ENCODE measurements at regions not wholly inside any gene's neighbourhood (a gene's known extent, or its start where the extent isn't known, plus 50 kb on each side); places are given as distances from the start of the nearest gene placed in this dataset.
"Not testable (repeated sequence)": the region's sequence is repeated elsewhere in the genome, so short reads cannot be mapped to it uniquely, and the experiment has no call there.

DNA sequence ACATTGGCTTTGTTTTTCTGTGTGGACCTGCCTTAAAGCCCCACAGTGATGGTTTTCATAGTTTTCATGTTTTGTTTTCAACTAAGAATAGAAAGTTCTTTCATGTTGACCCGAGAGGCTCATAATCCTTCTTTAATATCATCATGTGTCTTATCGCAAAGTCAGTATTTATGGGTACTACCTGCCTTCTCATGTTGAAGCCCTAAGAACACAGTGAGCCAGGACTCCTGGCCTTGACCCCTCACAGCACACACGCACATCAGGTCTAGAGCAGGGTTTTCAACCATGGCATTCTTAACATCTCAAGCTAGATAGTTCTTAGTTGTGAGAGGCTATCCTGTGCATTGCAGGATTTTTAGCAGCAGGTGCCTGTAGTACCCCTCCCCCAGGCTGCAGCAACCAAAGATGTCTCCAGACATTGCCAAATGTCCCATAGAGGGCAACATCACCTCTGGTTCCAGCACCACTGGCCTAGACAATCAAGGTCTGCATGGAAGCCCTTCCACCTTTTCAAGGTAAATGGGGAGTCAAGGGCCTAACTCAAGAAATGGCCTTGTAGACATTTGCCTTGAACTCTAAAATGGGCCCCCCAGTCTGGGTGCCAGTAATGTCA, 118.3 kb downstream of the MTHFS start:
- DNase-seq (ENCODE audit: low spot score) = no peak
- ATAC-seq (ENCODE audit: low read depth) = no peak
- Histone ChIP-seq H3K4me1 (ENCODE audit: insufficient read depth, poor library complexity, severe bottlenecking) (no peaks in the 10 kb centered on the region), H3K9me3 (ENCODE audit: severe bottlenecking) (no peaks in the 10 kb centered on the region), H3K27me3 (ENCODE audit: insufficient read depth, poor library complexity, severe bottlenecking) (peaks cover 13% of the 10 kb centered on the region), H3K27ac (ENCODE audit: poor library complexity, severe bottlenecking) (no peak overlapping the region), H3K36me3 (ENCODE audit: low read depth) (no peaks in the 10 kb centered on the region), H3K4me3 (ENCODE audit: severe bottlenecking) (no peak overlapping the region)
- TF ChIP-seq, protein P1, sequence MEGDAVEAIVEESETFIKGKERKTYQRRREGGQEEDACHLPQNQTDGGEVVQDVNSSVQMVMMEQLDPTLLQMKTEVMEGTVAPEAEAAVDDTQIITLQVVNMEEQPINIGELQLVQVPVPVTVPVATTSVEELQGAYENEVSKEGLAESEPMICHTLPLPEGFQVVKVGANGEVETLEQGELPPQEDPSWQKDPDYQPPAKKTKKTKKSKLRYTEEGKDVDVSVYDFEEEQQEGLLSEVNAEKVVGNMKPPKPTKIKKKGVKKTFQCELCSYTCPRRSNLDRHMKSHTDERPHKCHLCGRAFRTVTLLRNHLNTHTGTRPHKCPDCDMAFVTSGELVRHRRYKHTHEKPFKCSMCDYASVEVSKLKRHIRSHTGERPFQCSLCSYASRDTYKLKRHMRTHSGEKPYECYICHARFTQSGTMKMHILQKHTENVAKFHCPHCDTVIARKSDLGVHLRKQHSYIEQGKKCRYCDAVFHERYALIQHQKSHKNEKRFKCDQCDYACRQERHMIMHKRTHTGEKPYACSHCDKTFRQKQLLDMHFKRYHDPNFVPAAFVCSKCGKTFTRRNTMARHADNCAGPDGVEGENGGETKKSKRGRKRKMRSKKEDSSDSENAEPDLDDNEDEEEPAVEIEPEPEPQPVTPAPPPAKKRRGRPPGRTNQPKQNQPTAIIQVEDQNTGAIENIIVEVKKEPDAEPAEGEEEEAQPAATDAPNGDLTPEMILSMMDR (IDR thresholded peaks at IDR 0.05; ENCODE audit: poor library complexity, severe bottlenecking) = no peak

DNA sequence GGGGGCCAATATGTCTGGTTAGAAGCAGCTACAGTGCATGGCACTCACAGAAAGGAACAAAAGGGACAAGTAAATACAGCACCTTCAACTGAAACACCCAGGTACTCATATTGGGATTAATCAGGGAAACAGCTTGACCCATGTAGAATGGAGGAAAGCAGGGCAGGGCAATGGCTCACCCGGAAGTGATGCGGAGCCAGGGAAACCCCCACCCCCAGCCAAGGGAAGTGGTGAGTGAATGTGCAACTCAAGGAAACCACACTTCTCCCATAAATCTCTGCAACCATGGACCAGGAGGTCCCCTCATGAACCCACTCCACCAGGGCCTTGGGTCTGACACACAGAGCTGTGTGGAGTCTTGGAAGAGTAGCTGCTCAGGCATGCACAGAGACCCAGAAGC, 117.1 kb downstream of the MTHFS start:
- Histone ChIP-seq H3K27ac (ENCODE audit: poor library complexity, severe bottlenecking) (no peak overlapping the region), H3K4me1 (ENCODE audit: insufficient read depth, poor library complexity, severe bottlenecking) (no peaks in the 10 kb centered on the region), H3K4me3 (ENCODE audit: severe bottlenecking) (no peak overlapping the region), H3K36me3 (ENCODE audit: low read depth) (no peaks in the 10 kb centered on the region), H3K27me3 (ENCODE audit: insufficient read depth, poor library complexity, severe bottlenecking) (peaks cover 20% of the 10 kb centered on the region), H3K9me3 (ENCODE audit: severe bottlenecking) (no peaks in the 10 kb centered on the region)
- ATAC-seq (ENCODE audit: low read depth) (no peak), DNase-seq (ENCODE audit: low spot score) (no peak)
- TF ChIP-seq, protein P1 (IDR thresholded peaks at IDR 0.05; ENCODE audit: poor library complexity, severe bottlenecking) = no peak

DNA sequence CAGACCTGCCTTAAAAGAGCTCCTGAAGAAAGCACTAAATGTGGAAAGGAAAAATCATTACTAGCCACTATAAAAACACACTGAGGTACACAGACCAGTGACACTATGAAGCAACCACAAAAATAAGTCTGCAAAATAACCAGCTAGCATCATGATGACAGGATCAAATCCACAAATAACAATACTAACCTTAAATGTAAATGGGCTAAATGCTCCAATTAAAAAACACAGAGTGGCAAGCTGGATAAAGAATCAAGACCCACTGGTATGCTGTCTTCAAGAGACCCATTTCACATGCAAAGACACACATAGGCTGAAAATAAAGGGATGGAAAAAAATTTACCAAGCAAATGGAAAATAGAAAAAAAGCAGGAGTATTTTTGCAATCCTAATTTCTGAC, 114.5 kb downstream of the MTHFS start:
- not testable (repeated sequence) for H3K4me1 ChIP-seq (ENCODE audit: insufficient read depth, poor library complexity, severe bottlenecking); H3K36me3 ChIP-seq (ENCODE audit: low read depth); DNase-seq (ENCODE audit: low spot score); ATAC-seq (ENCODE audit: low read depth); H3K27ac ChIP-seq (ENCODE audit: poor library complexity, severe bottlenecking); H3K4me3 ChIP-seq (ENCODE audit: severe bottlenecking); H3K9me3 ChIP-seq (ENCODE audit: severe bottlenecking)
- peaks cover 23% of the 10 kb centered on the region for H3K27me3 ChIP-seq (ENCODE audit: insufficient read depth, poor library complexity, severe bottlenecking)
